ENCODE measurements at regions not wholly inside any gene's neighbourhood (a gene's known extent, or its start where the extent isn't known, plus 50 kb on each side); places are given as distances from the start of the nearest gene placed in this dataset.
"Not testable (repeated sequence)": the region's sequence is repeated elsewhere in the genome, so short reads cannot be mapped to it uniquely, and the experiment has no call there.

DNA sequence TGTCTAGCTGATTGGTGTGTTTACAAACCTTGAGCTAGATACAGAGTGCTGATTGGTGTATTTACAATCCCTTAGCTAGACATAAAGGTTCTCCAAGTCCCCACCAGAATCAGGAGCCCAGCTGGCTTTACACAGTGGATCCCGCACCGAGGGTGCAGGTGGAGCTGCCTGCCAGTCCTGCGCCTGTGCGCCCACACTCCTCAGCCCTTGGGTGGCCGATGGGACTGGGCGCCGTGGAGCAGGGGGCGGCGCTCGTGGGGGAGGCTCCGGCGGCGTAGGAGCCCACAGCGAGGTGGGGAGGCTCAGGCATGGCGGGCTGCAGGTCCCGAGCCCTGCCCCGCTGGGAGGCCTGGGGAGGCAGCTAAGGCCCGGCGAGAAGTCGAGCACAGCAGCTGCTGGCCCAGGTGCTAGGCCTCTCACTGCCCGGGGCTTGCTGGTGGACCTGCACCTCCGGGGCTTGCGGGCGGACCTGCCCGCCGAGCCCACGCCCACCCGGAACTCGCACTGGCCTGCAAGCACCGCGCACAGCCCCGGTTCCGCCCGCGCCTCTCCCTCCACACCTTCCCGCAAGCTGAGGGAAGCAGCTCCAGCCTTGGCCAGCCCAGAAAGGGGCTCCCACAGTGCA is 51.0 kb upstream of the CDYL start:
- H3K27ac ChIP-seq (ENCODE audit: low read length); H3K9me3 ChIP-seq (ENCODE audit: control insufficient read depth in 1 of 2, low read length in 2 of 2); H3K36me3 ChIP-seq (ENCODE audit: control insufficient read depth in 1 of 2, insufficient read depth in 2 of 2, low read length in 2 of 2); H3K27me3 ChIP-seq (ENCODE audit: low read depth, low read length); H3K4me3 ChIP-seq (ENCODE audit: low read depth in 1 of 2, low read length in 2 of 2); H3K4me1 ChIP-seq (ENCODE audit: control insufficient read depth in 1 of 2, insufficient read depth in 2 of 2, low read length in 2 of 2): not testable (repeated sequence)

DNA sequence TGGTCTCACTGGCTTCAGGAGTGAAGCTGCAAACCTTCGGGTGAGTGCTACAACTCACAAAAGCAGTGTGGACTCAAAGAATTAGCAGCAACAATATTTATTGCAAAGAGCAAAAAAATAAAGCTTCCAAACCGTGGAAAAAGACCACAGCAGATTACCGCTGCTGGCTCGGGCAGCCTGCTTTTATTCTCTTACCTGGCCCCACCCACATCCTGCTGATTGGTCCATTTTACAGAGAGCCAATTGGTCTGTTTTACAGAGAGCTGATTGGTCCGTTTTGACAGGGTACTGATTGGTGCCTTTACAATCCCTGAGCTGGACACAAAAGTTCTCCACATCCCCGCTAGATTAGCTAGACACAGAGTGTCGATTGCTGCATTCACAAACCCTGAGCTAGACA is 51.5 kb upstream of the CDYL start:
- not testable (repeated sequence) for H3K4me1 ChIP-seq (ENCODE audit: control insufficient read depth in 1 of 2, insufficient read depth in 2 of 2, low read length in 2 of 2); H3K36me3 ChIP-seq (ENCODE audit: control insufficient read depth in 1 of 2, insufficient read depth in 2 of 2, low read length in 2 of 2); H3K27ac ChIP-seq (ENCODE audit: low read length); H3K4me3 ChIP-seq (ENCODE audit: low read depth in 1 of 2, low read length in 2 of 2); H3K27me3 ChIP-seq (ENCODE audit: low read depth, low read length); H3K9me3 ChIP-seq (ENCODE audit: control insufficient read depth in 1 of 2, low read length in 2 of 2)

DNA sequence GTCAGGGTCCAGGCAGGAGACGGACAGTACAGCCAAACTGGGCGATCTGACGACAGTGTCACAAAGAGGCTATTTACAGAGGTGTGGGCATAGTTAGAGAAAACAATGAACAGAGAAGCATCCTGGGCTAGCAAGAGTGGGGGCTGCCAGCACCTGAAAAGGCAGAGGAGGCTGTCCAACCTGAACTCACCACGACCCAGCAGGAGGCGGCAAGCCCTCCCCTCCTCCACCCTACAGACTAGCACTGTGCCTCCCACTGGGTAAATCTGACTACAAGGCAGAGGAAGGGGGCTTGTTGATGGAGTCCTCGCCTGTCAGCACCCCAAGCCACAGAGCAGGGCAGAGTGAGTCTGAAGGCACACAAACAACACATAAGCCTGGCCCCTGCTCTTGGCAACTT is 52.8 kb upstream of the CDYL start:
- Histone ChIP-seq H3K27me3 (ENCODE audit: low read depth, low read length) (no peaks in the 10 kb centered on the region), H3K36me3 (ENCODE audit: control insufficient read depth in 1 of 2, insufficient read depth in 2 of 2, low read length in 2 of 2) (no peaks in the 10 kb centered on the region), H3K4me1 (ENCODE audit: control insufficient read depth in 1 of 2, insufficient read depth in 2 of 2, low read length in 2 of 2) (peaks cover 0 to 3% of the 10 kb centered on the region in 2 donors), H3K9me3 (ENCODE audit: control insufficient read depth in 1 of 2, low read length in 2 of 2) (no peaks in the 10 kb centered on the region), H3K4me3 (ENCODE audit: low read depth in 1 of 2, low read length in 2 of 2) (no peak overlapping the region), H3K27ac (ENCODE audit: low read length) (no peak overlapping the region)

DNA sequence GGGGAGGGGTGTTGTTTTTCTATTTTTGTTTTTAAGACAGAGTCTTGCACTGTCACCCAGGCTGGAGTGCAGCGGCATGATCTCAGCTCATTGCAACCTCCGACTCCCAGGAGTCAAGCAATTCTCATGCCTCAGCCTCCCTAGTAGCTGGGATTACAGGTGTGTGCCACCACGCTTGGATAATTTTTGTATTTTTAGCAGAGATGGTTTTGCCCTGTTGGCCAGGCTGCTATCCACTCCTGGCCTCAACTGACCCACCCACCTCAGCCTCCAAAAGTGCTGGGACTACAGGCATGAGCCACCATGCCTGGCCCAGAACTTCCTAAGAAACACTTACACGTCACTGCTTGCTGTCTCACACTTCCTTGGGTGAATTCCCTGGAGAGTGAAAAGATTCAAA is 54.8 kb upstream of the CDYL start:
- not testable (repeated sequence) for H3K27ac ChIP-seq (ENCODE audit: low read length); H3K9me3 ChIP-seq (ENCODE audit: control insufficient read depth in 1 of 2, low read length in 2 of 2); H3K4me3 ChIP-seq (ENCODE audit: low read depth in 1 of 2, low read length in 2 of 2); H3K27me3 ChIP-seq (ENCODE audit: low read depth, low read length); H3K4me1 ChIP-seq (ENCODE audit: control insufficient read depth in 1 of 2, insufficient read depth in 2 of 2, low read length in 2 of 2); H3K36me3 ChIP-seq (ENCODE audit: control insufficient read depth in 1 of 2, insufficient read depth in 2 of 2, low read length in 2 of 2)

DNA sequence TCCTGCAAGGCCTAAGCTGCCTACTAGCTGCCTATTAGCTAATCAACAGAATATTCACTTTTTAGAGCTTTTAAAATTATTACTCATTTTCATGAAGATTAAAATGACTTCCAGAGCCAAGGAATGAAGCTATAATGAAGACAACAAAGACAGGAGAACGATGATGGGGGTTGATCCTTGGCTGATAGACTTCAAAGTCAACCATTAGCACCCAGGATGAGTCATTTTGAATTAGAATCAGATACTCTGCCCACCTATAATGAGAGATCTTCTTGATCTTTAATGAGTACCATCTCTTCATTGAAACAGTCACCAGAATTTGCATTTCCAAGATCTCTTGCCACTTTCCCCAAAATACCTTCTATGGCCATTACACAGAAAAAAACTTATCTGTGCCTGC is 56.7 kb upstream of the CDYL start:
- Histone ChIP-seq H3K4me1 (ENCODE audit: control insufficient read depth in 1 of 2, insufficient read depth in 2 of 2, low read length in 2 of 2) (no peaks in the 10 kb centered on the region), H3K9me3 (ENCODE audit: control insufficient read depth in 1 of 2, low read length in 2 of 2) (no peaks in the 10 kb centered on the region)

DNA sequence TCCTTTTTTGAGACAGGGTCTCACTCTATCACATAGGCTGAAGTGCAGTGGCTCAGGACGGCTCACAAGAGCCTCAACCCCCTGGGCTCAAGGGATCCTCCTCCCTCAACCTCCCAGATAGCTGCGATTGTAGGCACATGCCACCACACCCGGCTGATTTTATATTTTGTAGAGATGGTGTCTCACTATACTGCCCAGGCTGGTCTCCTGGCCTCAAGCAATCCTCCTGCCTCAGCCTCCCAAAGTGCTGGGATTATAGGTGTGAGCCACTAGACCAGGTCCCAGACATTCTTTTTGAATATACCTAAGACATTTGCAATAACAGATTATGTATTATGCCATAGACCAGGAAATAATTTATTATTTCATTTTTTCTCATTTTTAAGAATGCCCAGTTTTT is 58.3 kb upstream of the CDYL start:
- Histone ChIP-seq H3K4me3 (ENCODE audit: low read depth in 1 of 2, low read length in 2 of 2) (no peak overlapping the region), H3K4me1 (ENCODE audit: control insufficient read depth in 1 of 2, insufficient read depth in 2 of 2, low read length in 2 of 2) (no peaks in the 10 kb centered on the region), H3K27me3 (ENCODE audit: low read depth, low read length) (no peaks in the 10 kb centered on the region), H3K27ac (ENCODE audit: low read length) (no peak overlapping the region), H3K36me3 (ENCODE audit: control insufficient read depth in 1 of 2, insufficient read depth in 2 of 2, low read length in 2 of 2) (no peaks in the 10 kb centered on the region), H3K9me3 (ENCODE audit: control insufficient read depth in 1 of 2, low read length in 2 of 2) (no peaks in the 10 kb centered on the region)

More for the DNA sequence above, 56.7 kb upstream of the CDYL start:
- no peak overlapping the region for H3K27ac ChIP-seq (ENCODE audit: low read length)
- H3K4me3 ChIP-seq (ENCODE audit: low read depth in 1 of 2, low read length in 2 of 2): no peak overlapping the region
- no peaks in the 10 kb centered on the region for H3K27me3 ChIP-seq (ENCODE audit: low read depth, low read length)
- H3K36me3 ChIP-seq (ENCODE audit: control insufficient read depth in 1 of 2, insufficient read depth in 2 of 2, low read length in 2 of 2): no peaks in the 10 kb centered on the region

DNA sequence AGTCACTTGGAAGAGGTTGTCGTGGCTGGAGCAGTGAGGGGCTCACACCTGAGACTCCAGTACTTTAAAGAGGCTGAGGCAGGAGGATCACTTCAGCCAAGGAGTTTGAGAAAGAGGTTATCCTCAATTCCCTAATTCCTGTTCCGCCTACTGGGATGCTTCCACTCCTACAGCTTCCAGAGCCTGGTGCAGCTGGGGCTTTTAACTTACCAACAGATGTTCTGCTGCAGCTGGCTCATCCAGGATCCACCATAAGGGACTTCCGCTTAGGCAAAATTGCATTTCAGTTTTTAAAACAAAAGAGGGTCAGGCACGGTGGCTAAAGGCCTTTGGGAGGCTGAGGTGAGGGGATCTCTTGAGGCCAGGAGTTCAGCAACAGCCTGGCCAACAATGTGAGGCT is 59.1 kb upstream of the CDYL start:
- H3K36me3 ChIP-seq (ENCODE audit: control insufficient read depth in 1 of 2, insufficient read depth in 2 of 2, low read length in 2 of 2): no peaks in the 10 kb centered on the region
- H3K4me1 ChIP-seq (ENCODE audit: control insufficient read depth in 1 of 2, insufficient read depth in 2 of 2, low read length in 2 of 2): no peaks in the 10 kb centered on the region
- no peaks in the 10 kb centered on the region for H3K9me3 ChIP-seq (ENCODE audit: control insufficient read depth in 1 of 2, low read length in 2 of 2)
- no peaks in the 10 kb centered on the region for H3K27me3 ChIP-seq (ENCODE audit: low read depth, low read length)
- H3K27ac ChIP-seq (ENCODE audit: low read length): no peak overlapping the region
- no peak overlapping the region for H3K4me3 ChIP-seq (ENCODE audit: low read depth in 1 of 2, low read length in 2 of 2)

DNA sequence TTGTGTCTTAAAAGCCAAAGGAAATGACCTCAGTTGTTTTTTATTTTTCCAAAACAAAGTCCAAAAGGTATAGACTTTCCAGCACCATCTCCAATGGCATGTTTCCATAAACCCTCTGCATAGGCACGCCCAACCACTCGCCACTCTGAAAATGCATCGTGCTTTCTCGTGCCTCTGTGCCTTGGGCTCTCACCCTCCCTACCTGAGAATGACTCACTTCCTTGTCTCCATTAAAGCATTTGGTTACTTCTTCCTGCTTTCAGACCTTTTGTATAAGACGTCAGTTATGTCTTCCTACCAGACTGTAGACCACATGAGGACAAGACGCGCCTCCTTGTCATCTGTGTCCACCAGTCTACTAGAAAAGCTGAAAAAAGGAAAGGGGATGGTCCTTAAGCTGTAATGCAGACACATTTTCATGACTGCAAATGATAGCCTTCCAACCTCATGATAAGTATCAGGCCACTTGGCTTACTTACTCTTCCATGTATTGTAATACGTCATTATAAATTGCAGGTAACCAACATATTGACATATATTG is 61.2 kb upstream of the CDYL start:
- H3K27me3 ChIP-seq (ENCODE audit: low read depth, low read length): no peaks in the 10 kb centered on the region
- H3K36me3 ChIP-seq (ENCODE audit: control insufficient read depth in 1 of 2, insufficient read depth in 2 of 2, low read length in 2 of 2): no peaks in the 10 kb centered on the region
- H3K27ac ChIP-seq (ENCODE audit: low read length): no peak overlapping the region
- no peaks in the 10 kb centered on the region for H3K4me1 ChIP-seq (ENCODE audit: control insufficient read depth in 1 of 2, insufficient read depth in 2 of 2, low read length in 2 of 2)
- no peaks in the 10 kb centered on the region for H3K9me3 ChIP-seq (ENCODE audit: control insufficient read depth in 1 of 2, low read length in 2 of 2)
- no peak overlapping the region for H3K4me3 ChIP-seq (ENCODE audit: low read depth in 1 of 2, low read length in 2 of 2)

DNA sequence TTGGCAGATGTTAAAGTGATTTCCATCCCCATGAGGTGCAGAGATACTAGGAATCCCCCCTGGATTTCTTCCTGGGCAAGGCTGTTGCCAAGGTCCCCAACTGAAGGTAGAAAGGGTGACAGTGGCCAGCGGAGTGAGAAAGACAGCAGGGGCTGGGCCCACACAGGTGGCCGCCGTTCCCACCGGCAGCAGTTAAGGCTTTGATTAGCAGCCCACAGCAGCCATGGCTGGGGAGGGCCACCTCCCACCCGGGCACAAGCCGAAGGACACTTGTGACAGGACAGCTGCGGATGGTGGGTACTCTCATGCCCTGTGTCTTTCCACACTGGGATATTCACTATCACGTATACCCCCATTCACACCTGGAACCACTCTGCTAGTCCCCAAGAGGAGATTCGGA is 63.9 kb upstream of the CDYL start:
- H3K27ac ChIP-seq (ENCODE audit: low read length): no peak overlapping the region
- H3K36me3 ChIP-seq (ENCODE audit: control insufficient read depth in 1 of 2, insufficient read depth in 2 of 2, low read length in 2 of 2): no peaks in the 10 kb centered on the region
- no peaks in the 10 kb centered on the region for H3K9me3 ChIP-seq (ENCODE audit: control insufficient read depth in 1 of 2, low read length in 2 of 2)
- no peak overlapping the region for H3K4me3 ChIP-seq (ENCODE audit: low read depth in 1 of 2, low read length in 2 of 2)
- no peaks in the 10 kb centered on the region for H3K4me1 ChIP-seq (ENCODE audit: control insufficient read depth in 1 of 2, insufficient read depth in 2 of 2, low read length in 2 of 2)
- H3K27me3 ChIP-seq (ENCODE audit: low read depth, low read length): no peaks in the 10 kb centered on the region

DNA sequence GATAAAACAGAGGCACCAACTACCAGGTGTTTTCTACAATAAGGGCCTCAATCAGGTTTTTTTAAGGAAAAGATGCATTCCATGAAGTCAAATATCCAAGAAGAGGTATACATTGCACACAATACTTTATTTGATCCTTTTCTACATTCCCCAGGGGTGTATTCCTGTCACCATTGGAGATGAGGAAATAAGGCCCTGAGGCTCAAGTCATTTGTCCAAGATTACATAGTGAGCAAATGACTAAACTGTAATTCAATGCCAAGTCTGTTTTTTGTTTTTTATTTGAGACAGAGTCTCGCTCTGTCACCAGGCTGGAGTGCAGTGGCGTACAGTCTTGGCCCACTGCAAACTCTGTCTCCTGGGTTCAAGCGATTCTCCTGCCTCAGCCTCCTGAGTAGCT is 69.2 kb upstream of the CDYL start:
- H3K27ac ChIP-seq (ENCODE audit: low read length): no peak overlapping the region
- no peaks in the 10 kb centered on the region for H3K9me3 ChIP-seq (ENCODE audit: control insufficient read depth in 1 of 2, low read length in 2 of 2)
- H3K27me3 ChIP-seq (ENCODE audit: low read depth, low read length): no peaks in the 10 kb centered on the region
- H3K4me3 ChIP-seq (ENCODE audit: low read depth in 1 of 2, low read length in 2 of 2): no peak overlapping the region
- H3K4me1 ChIP-seq (ENCODE audit: control insufficient read depth in 1 of 2, insufficient read depth in 2 of 2, low read length in 2 of 2): no peaks in the 10 kb centered on the region
- no peaks in the 10 kb centered on the region for H3K36me3 ChIP-seq (ENCODE audit: control insufficient read depth in 1 of 2, insufficient read depth in 2 of 2, low read length in 2 of 2)

DNA sequence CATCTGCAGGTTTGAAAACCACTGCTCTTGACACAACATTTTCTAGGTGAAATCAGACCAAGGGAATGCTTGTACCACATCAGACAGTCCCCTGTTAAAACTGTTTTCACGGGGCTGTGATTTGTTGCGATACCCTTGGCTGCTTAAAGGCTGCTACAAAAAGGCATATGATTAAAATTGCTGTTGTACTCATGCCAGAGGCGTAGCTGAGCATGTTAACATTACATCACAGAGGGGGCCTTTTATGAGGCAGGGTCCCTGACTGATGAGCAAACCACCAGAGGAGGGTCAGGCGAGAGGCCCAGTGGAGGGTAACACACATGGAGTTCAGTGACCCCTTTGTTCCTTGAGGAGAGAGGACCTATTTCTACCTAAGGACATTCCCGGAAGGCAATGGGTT is 70.4 kb upstream of the CDYL start:
- no peak overlapping the region for H3K4me3 ChIP-seq (ENCODE audit: low read depth in 1 of 2, low read length in 2 of 2)
- H3K36me3 ChIP-seq (ENCODE audit: control insufficient read depth in 1 of 2, insufficient read depth in 2 of 2, low read length in 2 of 2): no peaks in the 10 kb centered on the region
- H3K4me1 ChIP-seq (ENCODE audit: control insufficient read depth in 1 of 2, insufficient read depth in 2 of 2, low read length in 2 of 2): no peaks in the 10 kb centered on the region
- no peak overlapping the region for H3K27ac ChIP-seq (ENCODE audit: low read length)
- H3K27me3 ChIP-seq (ENCODE audit: low read depth, low read length): no peaks in the 10 kb centered on the region
- no peaks in the 10 kb centered on the region for H3K9me3 ChIP-seq (ENCODE audit: control insufficient read depth in 1 of 2, low read length in 2 of 2)

DNA sequence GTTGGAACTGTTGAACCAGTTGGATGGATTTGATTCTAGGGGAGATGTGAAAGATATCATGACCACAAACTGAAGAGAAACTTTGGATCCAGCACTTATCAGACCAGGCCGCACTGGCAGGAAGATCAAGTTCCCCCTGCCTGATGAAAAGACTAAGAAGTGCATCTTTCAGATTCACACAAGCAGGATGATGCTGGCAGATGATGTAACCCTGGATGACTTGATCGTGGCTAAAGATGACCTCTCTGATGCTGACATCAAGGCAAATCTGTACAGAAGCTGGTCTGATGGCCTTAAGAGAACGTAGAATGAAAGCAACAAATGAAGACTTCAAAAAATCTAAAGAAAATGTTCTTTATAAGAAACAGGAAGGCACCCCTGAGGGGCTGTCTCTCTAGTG is 72.8 kb upstream of the CDYL start:
- Histone ChIP-seq H3K27me3 (ENCODE audit: low read depth, low read length) (no peaks in the 10 kb centered on the region), H3K4me3 (ENCODE audit: low read depth in 1 of 2, low read length in 2 of 2) (no peak overlapping the region), H3K36me3 (ENCODE audit: control insufficient read depth in 1 of 2, insufficient read depth in 2 of 2, low read length in 2 of 2) (no peaks in the 10 kb centered on the region), H3K27ac (ENCODE audit: low read length) (no peak overlapping the region), H3K4me1 (ENCODE audit: control insufficient read depth in 1 of 2, insufficient read depth in 2 of 2, low read length in 2 of 2) (no peaks in the 10 kb centered on the region), H3K9me3 (ENCODE audit: control insufficient read depth in 1 of 2, low read length in 2 of 2) (no peaks in the 10 kb centered on the region)

Data from muscle layer of duodenum (tissue), 2 donors.